Anterior cingulate cortex (tissue), 58 donors: ENCODE measurements at regions not wholly inside any gene's neighbourhood (a gene's known extent, or its start where the extent isn't known, plus 50 kb on each side); places are given as distances from the start of the nearest gene placed in this dataset.

Source experiments
- DNase-seq, 58 donors: peaks; one replicate each; lab custom pipeline; 2025; lab: John Stamatoyannopoulos, UW

- no peak for DNase-seq
These were observed 830.2 kb upstream of the KLHL1 start for GRCh38 chr13:70938462-70938861.

GRCh38 chr13:70932511-70932910, 824.3 kb upstream of the KLHL1 start:
- no peak for DNase-seq

GRCh38 chr13:70923863-70924752, 815.9 kb upstream of the KLHL1 start:
- DNase-seq: no peak

- DNase-seq: no peak
These were observed 803.0 kb upstream of the KLHL1 start for GRCh38 chr13:70911286-70911685.

GRCh38 chr13:70908795-70909194, 800.5 kb upstream of the KLHL1 start:
- DNase-seq: no peak

GRCh38 chr13:70905035-70905434, 796.8 kb upstream of the KLHL1 start:
- DNase-seq: no peak

- no peak for DNase-seq
These were observed 787.9 kb upstream of the KLHL1 start for GRCh38 chr13:70896136-70896535.

- no peak for DNase-seq
These were observed 787.3 kb upstream of the KLHL1 start for GRCh38 chr13:70895599-70895998.

- DNase-seq: no peak
These were observed 786.0 kb upstream of the KLHL1 start for GRCh38 chr13:70894258-70894657.

GRCh38 chr13:70893832-70894231, 785.6 kb upstream of the KLHL1 start:
- DNase-seq: no peak

GRCh38 chr13:70890289-70890688, 782.0 kb upstream of the KLHL1 start:
- no peak for DNase-seq

GRCh38 chr13:70889163-70889562, 780.9 kb upstream of the KLHL1 start:
- DNase-seq: no peak

GRCh38 chr13:70884196-70884595, 775.9 kb upstream of the KLHL1 start:
- DNase-seq: no peak

- no peak for DNase-seq
These were observed 766.4 kb upstream of the KLHL1 start for GRCh38 chr13:70874636-70875035.

- DNase-seq: no peak
These were observed 756.5 kb upstream of the KLHL1 start for GRCh38 chr13:70864731-70865130.

GRCh38 chr13:70856711-70857110, 748.5 kb upstream of the KLHL1 start:
- DNase-seq: no peak

- DNase-seq: no peak
These were observed 747.8 kb upstream of the KLHL1 start for GRCh38 chr13:70856025-70856424.

- no peak for DNase-seq
These were observed 741.0 kb upstream of the KLHL1 start for GRCh38 chr13:70849222-70849621.

- no peak for DNase-seq
These were observed 736.3 kb upstream of the KLHL1 start for GRCh38 chr13:70844391-70845108.

GRCh38 chr13:70842062-70842644, 733.9 kb upstream of the KLHL1 start:
- no peak for DNase-seq

- no peak for DNase-seq
These were observed 733.2 kb upstream of the KLHL1 start for GRCh38 chr13:70841240-70842061.
